Upper lobe of left lung (tissue), 6 donors: ENCODE measurements at regions not wholly inside any gene's neighbourhood (a gene's known extent, or its start where the extent isn't known, plus 50 kb on each side); places are given as distances from the start of the nearest gene placed in this dataset.

Experiments used
- ATAC-seq, 2 donors: fragments of 200-7000 bp; cut with Tn5 transposase; one replicate each; pipeline ENCODE4 v1.9.1; 2022; ENCODE audit warnings: mild to moderate bottlenecking in 2 of 2, moderate library complexity in 2 of 2; ENCODE audit not compliant: low FRiP score in 2 of 2
- DNase-seq, 2 donors: peaks; one replicate each; pipeline ENCODE4 v3.0.0-alpha.2; 2019 to 2020
- H3K27ac ChIP-seq, 4 donors: fragments of 200-600 bp; sonication (generic); one replicate each; pipeline ENCODE4 v1.5.1; 2016 to 2019
- H3K27me3 ChIP-seq, 4 donors: fragments of 200-600 bp; sonication (generic); one replicate each; pipeline ENCODE4 v1.5.1; 2017 to 2019
- H3K36me3 ChIP-seq, 4 donors: fragments of 200-600 bp; sonication (generic); one replicate each; pipeline ENCODE4 v1.5.1; 2016 to 2019
- H3K4me1 ChIP-seq, 4 donors: fragments of 200-600 bp; sonication (generic); one replicate each; pipeline ENCODE4 v1.5.1; 2018 to 2019
- H3K4me3 ChIP-seq, 4 donors: fragments of 200-600 bp; sonication (generic); one replicate each; pipeline ENCODE4 v1.5.1; 2017 to 2019; ENCODE audit warnings: mild to moderate bottlenecking in 2 of 4, moderate library complexity in 1 of 4
- H3K9me3 ChIP-seq, 4 donors: fragments of 200-600 bp; sonication (generic); one replicate each; pipeline ENCODE4 v1.5.1; 2018 to 2019
- EP300 ChIP-seq, 4 donors: sonication (generic); formaldehyde crosslinking; IDR thresholded peaks; one replicate each; pipeline ENCODE4 v1.5.1; 2017; ENCODE audit warnings: antibody characterized with exemption in 4 of 4, control low read depth in 2 of 4
- POLR2A ChIP-seq, 4 donors: fragments of 450-650 bp; IDR thresholded peaks; one replicate each; pipeline ENCODE4 v1.5.1; 2016 to 2017; ENCODE audit warnings: antibody characterized with exemption in 4 of 4, mild to moderate bottlenecking in 2 of 4
- POLR2AphosphoS5 ChIP-seq, 2 donors: sonication (generic); formaldehyde crosslinking; IDR thresholded peaks; one replicate each; pipeline ENCODE4 v1.5.1; 2017; ENCODE audit warnings: antibody characterized with exemption in 2 of 2
- WGBS, 2 donors: methylation state at CpG; one replicate each; pipeline ENCODE4 v1.1.5; 2017 to 2018; 5-methylcytosine and 5-hydroxymethylcytosine counted together
- TF ChIP-seq, protein P1 (sequence below), 6 experiments: fragments of 450-650 bp in 4 of 6; fragments of 200-600 bp in 2 of 6; sonication (generic) in 2 of 6; IDR thresholded peaks; one replicate each; pipeline ENCODE4 v1.5.1; 2016 to 2019; ENCODE audit warnings: antibody characterized with exemption in 6 of 6
- donor health status: DM: no; HTN: no; CAD: no; lungs with moderate emphysema.
- donor health status: DM: no; HTN: yes; CAD: no; lungs with severe emphysema.

DNA sequence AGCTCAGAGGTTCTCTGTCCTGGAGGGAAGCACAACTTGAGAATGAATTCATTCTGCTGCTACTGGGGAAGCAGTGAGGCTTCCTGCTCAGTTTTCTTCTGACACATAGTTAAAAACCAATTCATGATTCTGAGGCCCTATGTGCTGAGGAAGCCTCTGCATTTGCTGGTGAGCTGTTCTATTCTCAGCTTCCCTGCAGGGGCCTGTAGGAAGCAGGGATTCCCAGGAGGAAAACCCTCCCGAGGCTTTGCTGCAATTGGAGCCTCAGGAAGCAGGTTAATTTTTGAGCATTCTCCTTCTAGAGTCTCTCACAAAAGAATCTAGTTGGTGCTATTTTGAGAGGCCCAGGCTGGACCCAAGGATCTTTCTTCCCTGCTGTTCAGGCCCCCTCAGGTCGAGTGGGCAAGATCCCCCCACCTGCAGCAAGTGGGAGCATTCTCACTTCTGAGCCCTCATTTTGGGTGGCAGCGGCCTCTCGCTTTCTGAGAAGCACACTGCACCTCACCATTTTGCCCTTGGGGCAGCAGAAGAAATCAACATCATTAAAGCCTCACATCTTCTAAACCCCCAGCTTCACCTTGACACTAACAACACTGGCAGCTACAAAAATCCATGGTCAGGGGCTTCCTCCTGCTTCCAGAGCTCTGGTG lies 197.5 kb upstream of the TSC22D2 start:
- 79 to 94% methylated on average over 3 to 4 of the region's 4 CpGs for WGBS, 2 donors
- no peaks in the 10 kb centered on the region for H3K36me3 ChIP-seq
- no peak for ATAC-seq
- H3K27me3 ChIP-seq: no peaks in the 10 kb centered on the region
- H3K27ac ChIP-seq: no peak overlapping the region
- no peaks in the 10 kb centered on the region for H3K9me3 ChIP-seq
- DNase-seq: no peak
- H3K4me3 ChIP-seq: no peak overlapping the region
- H3K4me1 ChIP-seq: no peaks in the 10 kb centered on the region
- TF ChIP-seq, protein P1, sequence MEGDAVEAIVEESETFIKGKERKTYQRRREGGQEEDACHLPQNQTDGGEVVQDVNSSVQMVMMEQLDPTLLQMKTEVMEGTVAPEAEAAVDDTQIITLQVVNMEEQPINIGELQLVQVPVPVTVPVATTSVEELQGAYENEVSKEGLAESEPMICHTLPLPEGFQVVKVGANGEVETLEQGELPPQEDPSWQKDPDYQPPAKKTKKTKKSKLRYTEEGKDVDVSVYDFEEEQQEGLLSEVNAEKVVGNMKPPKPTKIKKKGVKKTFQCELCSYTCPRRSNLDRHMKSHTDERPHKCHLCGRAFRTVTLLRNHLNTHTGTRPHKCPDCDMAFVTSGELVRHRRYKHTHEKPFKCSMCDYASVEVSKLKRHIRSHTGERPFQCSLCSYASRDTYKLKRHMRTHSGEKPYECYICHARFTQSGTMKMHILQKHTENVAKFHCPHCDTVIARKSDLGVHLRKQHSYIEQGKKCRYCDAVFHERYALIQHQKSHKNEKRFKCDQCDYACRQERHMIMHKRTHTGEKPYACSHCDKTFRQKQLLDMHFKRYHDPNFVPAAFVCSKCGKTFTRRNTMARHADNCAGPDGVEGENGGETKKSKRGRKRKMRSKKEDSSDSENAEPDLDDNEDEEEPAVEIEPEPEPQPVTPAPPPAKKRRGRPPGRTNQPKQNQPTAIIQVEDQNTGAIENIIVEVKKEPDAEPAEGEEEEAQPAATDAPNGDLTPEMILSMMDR (IDR thresholded peaks at IDR 0.05): no peak
- no peak for TF ChIP-seq POLR2A (IDR thresholded peaks at IDR 0.05)
- no peak for TF ChIP-seq POLR2AphosphoS5 (IDR thresholded peaks at IDR 0.05)
- no peak for TF ChIP-seq EP300 (IDR thresholded peaks at IDR 0.05)

DNA sequence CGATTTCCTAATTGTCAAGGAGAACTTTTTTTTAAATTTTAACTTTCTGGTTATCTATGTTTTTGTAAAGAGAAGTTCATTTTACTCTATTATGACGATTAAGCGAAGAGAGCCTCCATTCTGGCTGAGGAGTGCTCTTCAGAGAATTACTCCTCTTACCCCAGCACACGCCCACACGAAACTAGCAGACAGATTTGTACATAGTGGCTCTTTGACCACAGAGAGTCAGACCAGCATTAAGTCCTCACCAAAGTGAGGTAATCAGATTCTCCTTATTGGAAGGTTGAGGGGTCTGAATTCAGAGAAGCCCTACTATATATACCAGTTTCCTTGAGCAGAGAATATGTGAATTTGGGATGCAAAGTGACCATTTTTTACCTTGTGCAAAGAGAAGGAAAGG lies 204.8 kb upstream of the TSC22D2 start:
- ATAC-seq (peak in 1 of 2 donors; percentile 38), DNase-seq (no peak)
- H3K9me3 ChIP-seq: peaks cover 0 to under 1% (median 0%) of the 10 kb centered on the region in 4 donors
- no peak overlapping the region for H3K4me3 ChIP-seq
- H3K27ac ChIP-seq: no peak overlapping the region
- TF ChIP-seq POLR2AphosphoS5 (IDR thresholded peaks at IDR 0.05): no peak
- TF ChIP-seq EP300 (IDR thresholded peaks at IDR 0.05): no peak
- no peak for TF ChIP-seq POLR2A (IDR thresholded peaks at IDR 0.05)
- TF ChIP-seq, protein P1 (IDR thresholded peaks at IDR 0.05): no peak
- no peaks in the 10 kb centered on the region for H3K4me1 ChIP-seq
- no peaks in the 10 kb centered on the region for H3K27me3 ChIP-seq
- WGBS, 2 donors: 80 to 84% methylated on average over 5 of the region's 5 CpGs
- no peaks in the 10 kb centered on the region for H3K36me3 ChIP-seq

DNA sequence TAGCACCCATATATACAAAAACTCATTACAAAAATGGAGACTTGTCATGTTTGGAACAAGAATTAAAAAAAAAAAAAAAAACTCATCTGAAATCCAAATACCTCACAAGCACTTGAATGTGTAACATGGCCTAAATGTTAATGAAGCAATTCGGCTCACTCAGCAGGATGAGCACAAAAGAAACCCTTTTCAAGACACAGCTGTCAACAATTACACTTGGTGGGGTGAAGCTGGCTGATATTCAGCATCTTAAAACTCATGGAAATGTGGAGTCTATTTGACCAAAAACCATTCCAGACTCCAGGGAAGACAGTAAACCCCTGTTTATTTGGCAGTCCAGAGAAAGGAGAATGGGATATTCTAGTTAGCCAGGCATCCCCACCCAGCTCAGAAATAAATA lies 205.4 kb upstream of the TSC22D2 start:
- TF ChIP-seq, protein P1 (IDR thresholded peaks at IDR 0.05): no peak
- TF ChIP-seq POLR2A (IDR thresholded peaks at IDR 0.05): no peak
- no peak for TF ChIP-seq POLR2AphosphoS5 (IDR thresholded peaks at IDR 0.05)
- TF ChIP-seq EP300 (IDR thresholded peaks at IDR 0.05): no peak
- DNase-seq: no peak
- H3K4me3 ChIP-seq: no peak overlapping the region
- H3K27ac ChIP-seq: no peak overlapping the region
- no peaks in the 10 kb centered on the region for H3K36me3 ChIP-seq
- WGBS, 2 donors: 77 to 97% methylated on average over 1 of the region's 1 CpG
- no peak for ATAC-seq
- H3K27me3 ChIP-seq: no peaks in the 10 kb centered on the region
- no peaks in the 10 kb centered on the region for H3K4me1 ChIP-seq
- peaks cover 0 to 5% (median 0%) of the 10 kb centered on the region in 4 donors for H3K9me3 ChIP-seq

DNA sequence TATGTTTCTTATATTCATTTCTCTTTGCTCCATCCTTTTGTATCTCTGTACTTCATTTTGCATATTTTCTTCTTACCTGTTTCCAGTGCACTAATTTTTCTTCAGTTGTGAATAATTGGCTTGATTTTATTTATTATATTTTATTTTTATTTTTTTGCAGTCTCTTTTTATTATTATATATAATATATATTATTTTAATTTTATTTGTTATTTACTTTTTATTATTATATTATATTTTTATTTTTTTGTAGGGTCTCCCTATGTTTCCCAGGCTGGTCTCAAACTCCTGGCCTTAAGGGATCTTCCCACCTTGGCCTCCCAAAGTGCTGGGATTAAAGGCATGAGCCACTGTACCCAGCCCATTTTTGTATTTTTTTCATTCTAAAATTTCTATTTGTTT lies 213.1 kb upstream of the TSC22D2 start:
- H3K4me1 ChIP-seq: no peaks in the 10 kb centered on the region
- no peak for ATAC-seq
- TF ChIP-seq, protein P1 (IDR thresholded peaks at IDR 0.05): no peak
- TF ChIP-seq POLR2AphosphoS5 (IDR thresholded peaks at IDR 0.05) (no peak), POLR2A (IDR thresholded peaks at IDR 0.05) (no peak), EP300 (IDR thresholded peaks at IDR 0.05) (no peak)
- peaks cover 0 to 5% (median 0%) of the 10 kb centered on the region in 4 donors for H3K9me3 ChIP-seq
- H3K27ac ChIP-seq: no peak overlapping the region
- H3K36me3 ChIP-seq: no peaks in the 10 kb centered on the region
- no peak for DNase-seq
- no peak overlapping the region for H3K4me3 ChIP-seq
- no peaks in the 10 kb centered on the region for H3K27me3 ChIP-seq

DNA sequence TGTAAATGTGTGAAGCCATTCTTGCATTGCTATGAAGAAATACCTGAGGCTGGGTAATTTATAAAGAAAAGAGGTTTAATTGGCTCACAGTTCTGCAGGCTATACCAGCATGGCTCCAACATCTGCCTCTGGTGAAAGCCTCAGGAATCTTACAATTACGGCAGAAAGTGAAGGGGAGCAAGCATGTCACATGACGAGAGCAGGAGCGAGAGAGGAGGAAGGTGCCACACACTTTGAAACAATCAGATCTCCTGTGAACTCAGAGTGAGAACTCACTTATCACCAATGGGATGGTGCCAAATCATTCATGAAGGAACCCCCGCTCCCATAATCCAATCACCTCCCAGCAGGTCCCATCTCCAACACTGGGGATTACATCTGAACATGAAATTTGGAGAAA lies 213.6 kb upstream of the TSC22D2 start:
- DNase-seq (no peak), ATAC-seq (no peak)
- Histone ChIP-seq H3K9me3 (peaks cover 0 to 8% (median 0%) of the 10 kb centered on the region in 4 donors), H3K4me1 (no peaks in the 10 kb centered on the region), H3K36me3 (no peaks in the 10 kb centered on the region), H3K27me3 (no peaks in the 10 kb centered on the region), H3K4me3 (no peak overlapping the region), H3K27ac (no peak overlapping the region)
- WGBS, 2 donors: 82 to 87% methylated on average over 4 of the region's 4 CpGs
- TF ChIP-seq EP300 (IDR thresholded peaks at IDR 0.05) (no peak), POLR2A (IDR thresholded peaks at IDR 0.05) (no peak), POLR2AphosphoS5 (IDR thresholded peaks at IDR 0.05) (no peak)
- TF ChIP-seq, protein P1 (IDR thresholded peaks at IDR 0.05): no peak
